ENCODE measurements at regions not wholly inside any gene's neighbourhood (a gene's known extent, or its start where the extent isn't known, plus 50 kb on each side); places are given as distances from the start of the nearest gene placed in this dataset.

- H3K4me3 Mint-ChIP-seq = no peak overlapping the region
- peak; percentile 99 for TF ChIP-seq CTCF (IDR thresholded peaks at IDR 0.05)
- no peak overlapping the region for H3K27ac Mint-ChIP-seq
- peaks cover 23% of the 10 kb centered on the region for H3K36me3 Mint-ChIP-seq (ENCODE audit: low read depth)
- peaks cover 46% of the 10 kb centered on the region for H3K9me3 Mint-ChIP-seq
- peaks cover 4% of the 10 kb centered on the region for H3K27me3 Mint-ChIP-seq (ENCODE audit: low read depth, poor library complexity)
- peak; percentile 68 for DNase-seq
- peaks cover 9% of the 10 kb centered on the region for H3K4me1 Mint-ChIP-seq
Observed at GRCh38 chr1:239976130-239976968, 115.3 kb upstream of the FMN2 start.

GRCh38 chr1:239977416-239977815 lies 114.3 kb upstream of the FMN2 start:
- H3K9me3 Mint-ChIP-seq = peaks cover 54% of the 10 kb centered on the region
- no peak overlapping the region for H3K4me3 Mint-ChIP-seq
- TF ChIP-seq CTCF (IDR thresholded peaks at IDR 0.05) = no peak
- H3K27me3 Mint-ChIP-seq (ENCODE audit: low read depth, poor library complexity) = no peaks in the 10 kb centered on the region
- H3K4me1 Mint-ChIP-seq = peaks cover 9% of the 10 kb centered on the region
- no peak for DNase-seq
- peaks cover 23% of the 10 kb centered on the region for H3K36me3 Mint-ChIP-seq (ENCODE audit: low read depth)
- no peak overlapping the region for H3K27ac Mint-ChIP-seq

- Mint-ChIP-seq H3K9me3 (peaks cover 75% of the 10 kb centered on the region), H3K4me1 (peaks cover 9% of the 10 kb centered on the region), H3K4me3 (no peak overlapping the region), H3K36me3 (ENCODE audit: low read depth) (peaks cover 26% of the 10 kb centered on the region), H3K27me3 (ENCODE audit: low read depth, poor library complexity) (no peaks in the 10 kb centered on the region), H3K27ac (no peak overlapping the region)
- DNase-seq = no peak
- TF ChIP-seq CTCF (IDR thresholded peaks at IDR 0.05) = no peak
Observed at GRCh38 chr1:239979456-239979855, 112.2 kb upstream of the FMN2 start.

- H3K27me3 Mint-ChIP-seq (ENCODE audit: low read depth, poor library complexity) = no peaks in the 10 kb centered on the region
- peaks cover 33% of the 10 kb centered on the region for H3K36me3 Mint-ChIP-seq (ENCODE audit: low read depth)
- H3K9me3 Mint-ChIP-seq = peaks cover 83% of the 10 kb centered on the region
- DNase-seq = no peak
- no peak overlapping the region for H3K27ac Mint-ChIP-seq
- no peak overlapping the region for H3K4me3 Mint-ChIP-seq
- H3K4me1 Mint-ChIP-seq = no peaks in the 10 kb centered on the region
- TF ChIP-seq CTCF (IDR thresholded peaks at IDR 0.05) = no peak
Observed at GRCh38 chr1:239982762-239983161, 108.9 kb upstream of the FMN2 start.

- no peak for DNase-seq
- no peaks in the 10 kb centered on the region for H3K27me3 Mint-ChIP-seq (ENCODE audit: low read depth, poor library complexity)
- H3K27ac Mint-ChIP-seq = no peak overlapping the region
- no peaks in the 10 kb centered on the region for H3K4me1 Mint-ChIP-seq
- no peak for TF ChIP-seq CTCF (IDR thresholded peaks at IDR 0.05)
- peaks cover 61% of the 10 kb centered on the region for H3K9me3 Mint-ChIP-seq
- H3K36me3 Mint-ChIP-seq (ENCODE audit: low read depth) = peaks cover 19% of the 10 kb centered on the region
- H3K4me3 Mint-ChIP-seq = no peak overlapping the region
Observed at GRCh38 chr1:239985044-239985443, 106.6 kb upstream of the FMN2 start.

All from nephron progenitor cell (in vitro differentiated cells).